CD8-positive, alpha-beta memory T cell (primary cell): ENCODE measurements at regions not wholly inside any gene's neighbourhood (a gene's known extent, or its start where the extent isn't known, plus 50 kb on each side); places are given as distances from the start of the nearest gene placed in this dataset.

ENCODE experiments used
- CTCF ChIA-PET: fragments of 350-600 bp; sonication (Branson Sonifier 250); formaldehyde crosslinking; loops from one replicate; lab custom pipeline; 2021; ENCODE audit warnings: antibody characterized with exemption; lab: Charles Lee
- POLR2A ChIA-PET: fragments of 350-600 bp; sonication (Branson Sonifier 250); formaldehyde crosslinking; loops from one replicate; lab custom pipeline; 2021; ENCODE audit warnings: antibody characterized with exemption; lab: Charles Lee
- DNase-seq, 5 donors: peaks; one replicate each; pipeline versions ENCODE4 v3.0.0 to v3.0.0-alpha.2; 2020 to 2022; ENCODE audit warnings: mixed read lengths in 1 of 5
- H3K27ac ChIP-seq: one replicate; pipeline ENCODE4 v1.7.0; 2013; ENCODE audit warnings: low read depth, mild to moderate bottlenecking, low read length, moderate library complexity
- H3K27me3 ChIP-seq: 2 replicates; pipeline ENCODE4 v1.7.0; 2013; ENCODE audit warnings: low read length, mild to moderate bottlenecking; ENCODE audit not compliant: insufficient read depth, poor library complexity, severe bottlenecking
- H3K36me3 ChIP-seq: 2 replicates; pipeline ENCODE4 v1.7.0; 2013; ENCODE audit warnings: mild to moderate bottlenecking, low read length, moderate library complexity; ENCODE audit not compliant: insufficient read depth
- H3K4me1 ChIP-seq: 2 replicates; pipeline ENCODE4 v1.7.0; 2013; ENCODE audit warnings: mild to moderate bottlenecking, low read length, moderate library complexity; ENCODE audit not compliant: insufficient read depth
- H3K4me3 ChIP-seq: 2 replicates; pipeline ENCODE4 v1.7.0; 2013; ENCODE audit warnings: mild to moderate bottlenecking, low read length
- H3K9me3 ChIP-seq: 2 replicates; pipeline ENCODE4 v1.7.0; 2013; ENCODE audit warnings: mild to moderate bottlenecking, low read length
- H3K27ac Mint-ChIP-seq, 8 donors: one replicate each; pipeline ENCODE4 v1.8.0; 2020 to 2021; ENCODE audit warnings: mixed read lengths in 8 of 8, mild to moderate bottlenecking in 6 of 8, inconsistent platforms in 3 of 8, moderate library complexity in 3 of 8
- H3K27me3 Mint-ChIP-seq, 2 donors: one replicate each; pipeline ENCODE4 v1.8.0; 2020 to 2021; ENCODE audit warnings: mixed read lengths in 2 of 2, mild to moderate bottlenecking in 1 of 2, moderate library complexity in 1 of 2
- H3K36me3 Mint-ChIP-seq, 3 donors: one replicate each; pipeline ENCODE4 v1.8.0; 2020 to 2021; ENCODE audit warnings: mixed read lengths in 3 of 3, inconsistent platforms in 1 of 3, mild to moderate bottlenecking in 1 of 3
- H3K4me1 Mint-ChIP-seq, 3 donors: one replicate each; pipeline ENCODE4 v1.8.0; 2020 to 2021; ENCODE audit warnings: mixed read lengths in 3 of 3, inconsistent platforms in 1 of 3, mild to moderate bottlenecking in 1 of 3
- H3K4me3 Mint-ChIP-seq, 7 donors: one replicate each; pipeline ENCODE4 v1.8.0; 2020 to 2021; ENCODE audit warnings: mixed read lengths in 7 of 7, mild to moderate bottlenecking in 6 of 7, moderate library complexity in 4 of 7, inconsistent platforms in 2 of 7
- H3K9me3 Mint-ChIP-seq, 5 donors: one replicate each; pipeline ENCODE4 v1.8.0; 2020 to 2022; ENCODE audit warnings: mixed read lengths in 5 of 5, mild to moderate bottlenecking in 3 of 5, moderate library complexity in 2 of 5, inconsistent platforms in 1 of 5

- H3K36me3 Mint-ChIP-seq: peaks cover 0 to 1% (median 0%) of the 10 kb centered on the region in 3 donors
Observed at GRCh38 chr9:120182011-120182410, 398.0 kb downstream of the CDK5RAP2 start.

GRCh38 chr9:120177121-120177520, 402.8 kb downstream of the CDK5RAP2 start:
- no peak overlapping the region for H3K4me3 Mint-ChIP-seq
- peaks cover 0 to 6% (median 0%) of the 10 kb centered on the region in 3 donors for H3K36me3 Mint-ChIP-seq
- H3K27ac Mint-ChIP-seq: no peak overlapping the region
- H3K9me3 ChIP-seq: no peaks in the 10 kb centered on the region
- peaks cover 0 to 15% (median 3%) of the 10 kb centered on the region in 5 donors for H3K9me3 Mint-ChIP-seq
- ChIA-PET POLR2A (no interaction called here), CTCF (no interaction called here)
- no peak for DNase-seq
- H3K4me1 ChIP-seq: no peaks in the 10 kb centered on the region
- no peaks in the 10 kb centered on the region for H3K27me3 ChIP-seq
- H3K27ac ChIP-seq: no peak overlapping the region
- no peaks in the 10 kb centered on the region for H3K36me3 ChIP-seq
- peaks cover 0 to 2% of the 10 kb centered on the region in 2 donors for H3K27me3 Mint-ChIP-seq
- no peak overlapping the region for H3K4me3 ChIP-seq
- H3K4me1 Mint-ChIP-seq: no peaks in the 10 kb centered on the region

More at GRCh38 chr9:120182011-120182410, 398.0 kb downstream of the CDK5RAP2 start:
- Histone ChIP-seq H3K36me3 (no peaks in the 10 kb centered on the region), H3K27me3 (no peaks in the 10 kb centered on the region), H3K9me3 (no peaks in the 10 kb centered on the region), H3K4me3 (no peak overlapping the region), H3K4me1 (no peaks in the 10 kb centered on the region), H3K27ac (no peak overlapping the region)
- Mint-ChIP-seq H3K4me3 (no peak overlapping the region), H3K9me3 (peaks cover 0 to 11% (median 5%) of the 10 kb centered on the region in 5 donors), H3K4me1 (no peaks in the 10 kb centered on the region), H3K27me3 (no peaks in the 10 kb centered on the region), H3K27ac (no peak overlapping the region)
- ChIA-PET POLR2A (no interaction called here), CTCF (no interaction called here)
- no peak for DNase-seq

- Mint-ChIP-seq H3K9me3 (peaks cover 0 to 19% (median 8%) of the 10 kb centered on the region in 5 donors), H3K4me1 (no peaks in the 10 kb centered on the region), H3K27me3 (peaks cover 2 to 9% of the 10 kb centered on the region in 2 donors), H3K4me3 (no peak overlapping the region), H3K36me3 (peaks cover 0 to 6% (median 0%) of the 10 kb centered on the region in 3 donors), H3K27ac (no peak overlapping the region)
- Histone ChIP-seq H3K4me3 (no peak overlapping the region), H3K27me3 (no peaks in the 10 kb centered on the region), H3K36me3 (no peaks in the 10 kb centered on the region), H3K4me1 (no peaks in the 10 kb centered on the region), H3K9me3 (no peaks in the 10 kb centered on the region), H3K27ac (no peak overlapping the region)
- no peak for DNase-seq
- POLR2A ChIA-PET: no interaction called here
- CTCF ChIA-PET: no interaction called here
Observed at GRCh38 chr9:120175031-120175430, 404.9 kb downstream of the CDK5RAP2 start.

- no peaks in the 10 kb centered on the region for H3K36me3 ChIP-seq
- no peaks in the 10 kb centered on the region for H3K9me3 ChIP-seq
- Mint-ChIP-seq H3K4me3 (no peak overlapping the region), H3K36me3 (no peaks in the 10 kb centered on the region), H3K27me3 (no peaks in the 10 kb centered on the region), H3K9me3 (peaks cover 0 to 10% (median 0%) of the 10 kb centered on the region in 5 donors), H3K27ac (no peak overlapping the region), H3K4me1 (no peaks in the 10 kb centered on the region)
- no peak overlapping the region for H3K4me3 ChIP-seq
- no peaks in the 10 kb centered on the region for H3K4me1 ChIP-seq
- ChIA-PET CTCF (no interaction called here), POLR2A (no interaction called here)
- no peak overlapping the region for H3K27ac ChIP-seq
- no peaks in the 10 kb centered on the region for H3K27me3 ChIP-seq
- no peak for DNase-seq
Observed at GRCh38 chr9:120161776-120162175, 418.2 kb downstream of the CDK5RAP2 start.

GRCh38 chr9:120158221-120158620, 421.7 kb downstream of the CDK5RAP2 start:
- Mint-ChIP-seq H3K4me1 (no peaks in the 10 kb centered on the region), H3K36me3 (no peaks in the 10 kb centered on the region), H3K27ac (no peak overlapping the region), H3K27me3 (no peaks in the 10 kb centered on the region), H3K9me3 (peaks cover 0 to 11% (median 0%) of the 10 kb centered on the region in 5 donors), H3K4me3 (no peak overlapping the region)
- CTCF ChIA-PET: no interaction called here
- Histone ChIP-seq H3K27ac (no peak overlapping the region), H3K4me3 (no peak overlapping the region), H3K36me3 (no peaks in the 10 kb centered on the region), H3K4me1 (no peaks in the 10 kb centered on the region), H3K9me3 (no peaks in the 10 kb centered on the region), H3K27me3 (no peaks in the 10 kb centered on the region)
- POLR2A ChIA-PET: no interaction called here
- no peak for DNase-seq

GRCh38 chr9:120156376-120156775, 423.6 kb downstream of the CDK5RAP2 start:
- no peak overlapping the region for H3K4me3 Mint-ChIP-seq
- no peaks in the 10 kb centered on the region for H3K27me3 ChIP-seq
- no peaks in the 10 kb centered on the region for H3K27me3 Mint-ChIP-seq
- no peaks in the 10 kb centered on the region for H3K36me3 Mint-ChIP-seq
- H3K9me3 ChIP-seq: no peaks in the 10 kb centered on the region
- H3K4me1 Mint-ChIP-seq: no peaks in the 10 kb centered on the region
- H3K27ac ChIP-seq: no peak overlapping the region
- POLR2A ChIA-PET: no interaction called here
- no peak overlapping the region for H3K4me3 ChIP-seq
- H3K4me1 ChIP-seq: no peaks in the 10 kb centered on the region
- CTCF ChIA-PET: no interaction called here
- no peaks in the 10 kb centered on the region for H3K36me3 ChIP-seq
- DNase-seq: no peak
- peaks cover 0 to 11% (median 0%) of the 10 kb centered on the region in 5 donors for H3K9me3 Mint-ChIP-seq
- no peak overlapping the region for H3K27ac Mint-ChIP-seq

- no peaks in the 10 kb centered on the region for H3K4me1 ChIP-seq
- CTCF ChIA-PET: no interaction called here
- POLR2A ChIA-PET: no interaction called here
- Mint-ChIP-seq H3K4me1 (no peaks in the 10 kb centered on the region), H3K27me3 (peaks cover 0 to 1% of the 10 kb centered on the region in 2 donors), H3K36me3 (no peaks in the 10 kb centered on the region), H3K4me3 (no peak overlapping the region), H3K27ac (no peak overlapping the region), H3K9me3 (peaks cover 0 to 7% (median 2%) of the 10 kb centered on the region in 5 donors)
- no peaks in the 10 kb centered on the region for H3K36me3 ChIP-seq
- H3K9me3 ChIP-seq: no peaks in the 10 kb centered on the region
- no peak overlapping the region for H3K27ac ChIP-seq
- H3K4me3 ChIP-seq: no peak overlapping the region
- H3K27me3 ChIP-seq: no peaks in the 10 kb centered on the region
- no peak for DNase-seq
Observed at GRCh38 chr9:120153258-120153657, 426.7 kb downstream of the CDK5RAP2 start.

GRCh38 chr9:120152295-120152694, 427.7 kb downstream of the CDK5RAP2 start:
- Histone ChIP-seq H3K27ac (no peak overlapping the region), H3K27me3 (no peaks in the 10 kb centered on the region), H3K36me3 (no peaks in the 10 kb centered on the region), H3K4me1 (no peaks in the 10 kb centered on the region), H3K9me3 (no peaks in the 10 kb centered on the region), H3K4me3 (no peak overlapping the region)
- CTCF ChIA-PET: no interaction called here
- POLR2A ChIA-PET: no interaction called here
- Mint-ChIP-seq H3K9me3 (peaks cover 0 to 3% (median 2%) of the 10 kb centered on the region in 5 donors), H3K27me3 (peaks cover 0 to 1% of the 10 kb centered on the region in 2 donors), H3K27ac (no peak overlapping the region), H3K36me3 (no peaks in the 10 kb centered on the region), H3K4me1 (no peaks in the 10 kb centered on the region), H3K4me3 (no peak overlapping the region)
- DNase-seq: no peak
